GM21447 (cell line): ENCODE measurements at regions not wholly inside any gene's neighbourhood (a gene's known extent, or its start where the extent isn't known, plus 50 kb on each side); places are given as distances from the start of the nearest gene placed in this dataset.
"Not testable (repeated sequence)": the region's sequence is repeated elsewhere in the genome, so short reads cannot be mapped to it uniquely, and the experiment has no call there.

Source experiments
- ATAC-seq: cut with Tn5 transposase; IDR thresholded peaks from one replicate; pipeline ENCODE4 v1.9.1; 2021; ENCODE audit not compliant: unreplicated experiment

DNA sequence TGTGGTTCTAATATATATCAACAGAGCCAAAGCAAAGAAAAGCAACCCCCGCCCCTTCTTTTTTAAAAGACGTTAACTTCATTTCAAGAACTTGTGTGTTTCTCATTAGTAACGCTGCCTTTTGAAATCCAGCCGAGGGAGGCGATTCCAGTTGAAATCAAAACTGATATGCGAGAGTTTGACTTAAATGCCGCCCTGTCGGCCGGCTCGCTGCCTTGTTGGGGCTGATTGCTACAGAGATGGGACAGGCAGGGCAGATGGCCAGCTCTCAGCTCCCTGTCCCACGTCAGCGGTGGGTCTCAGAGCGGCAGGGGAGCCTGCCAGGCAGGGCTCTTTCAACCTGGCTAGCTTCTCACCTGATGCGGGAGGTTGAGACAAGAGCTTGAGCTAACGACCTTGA lies 51.9 kb upstream of the ALX4 start:
- ATAC-seq: no peak

DNA sequence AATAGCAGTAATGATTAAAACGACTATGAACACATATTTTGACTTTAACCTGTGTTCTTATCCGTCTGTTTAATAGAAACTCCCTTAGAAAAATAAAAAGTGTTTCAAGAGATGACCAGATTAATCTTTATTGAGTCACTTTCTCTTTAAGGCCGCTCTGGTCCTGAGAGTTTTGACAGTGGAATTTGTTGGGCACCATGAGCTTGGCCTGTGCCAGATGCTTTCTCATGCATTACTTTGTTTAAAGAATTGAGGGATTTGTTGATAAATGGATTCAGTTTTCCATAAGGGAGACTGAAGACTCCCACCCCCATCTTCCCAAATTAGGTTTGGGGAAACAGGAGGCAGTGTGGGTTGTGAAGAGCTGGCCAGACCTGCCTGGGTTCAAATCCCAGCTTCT lies 53.2 kb upstream of the ALX4 start:
- ATAC-seq: no peak

DNA sequence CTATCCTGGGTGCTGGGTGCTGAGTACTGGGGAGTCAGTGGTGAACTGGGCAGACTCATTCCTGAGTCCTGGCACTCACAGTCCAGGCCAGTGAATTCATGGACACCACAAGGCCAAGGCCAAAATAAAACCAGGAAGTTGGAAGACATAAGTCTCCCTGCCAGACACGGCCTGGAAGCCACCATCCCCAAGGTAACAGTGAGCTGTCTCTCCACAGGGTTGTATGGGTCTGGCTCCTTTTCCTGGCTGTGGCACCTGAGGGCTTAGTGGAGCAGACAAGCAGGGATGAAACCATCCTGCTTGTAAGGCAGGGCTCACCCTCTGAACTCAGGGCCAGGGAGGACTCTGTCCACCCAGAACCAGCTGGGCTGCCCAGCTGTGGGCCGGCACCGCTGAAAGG lies 54.7 kb upstream of the ALX4 start:
- ATAC-seq: no peak

DNA sequence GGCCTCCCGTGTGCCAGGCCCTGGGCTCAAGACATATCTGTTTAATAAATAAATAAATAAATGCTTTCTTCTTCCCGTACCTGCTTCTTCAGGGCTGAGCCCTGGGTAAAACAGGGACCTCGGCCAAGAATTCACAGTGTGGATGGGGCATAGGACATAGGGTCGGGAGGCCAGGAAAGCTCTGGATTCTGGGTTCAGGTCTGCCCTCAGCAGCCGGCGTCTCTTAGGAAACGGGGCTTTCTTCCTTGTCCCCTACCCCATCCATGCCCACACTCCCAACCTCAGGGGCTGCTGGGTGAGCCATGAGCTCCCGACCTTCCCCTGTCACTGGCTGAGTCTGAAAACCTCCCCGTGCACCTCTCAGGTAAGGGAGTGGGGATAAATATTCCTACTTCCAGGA lies 55.7 kb upstream of the ALX4 start:
- no peak for ATAC-seq

DNA sequence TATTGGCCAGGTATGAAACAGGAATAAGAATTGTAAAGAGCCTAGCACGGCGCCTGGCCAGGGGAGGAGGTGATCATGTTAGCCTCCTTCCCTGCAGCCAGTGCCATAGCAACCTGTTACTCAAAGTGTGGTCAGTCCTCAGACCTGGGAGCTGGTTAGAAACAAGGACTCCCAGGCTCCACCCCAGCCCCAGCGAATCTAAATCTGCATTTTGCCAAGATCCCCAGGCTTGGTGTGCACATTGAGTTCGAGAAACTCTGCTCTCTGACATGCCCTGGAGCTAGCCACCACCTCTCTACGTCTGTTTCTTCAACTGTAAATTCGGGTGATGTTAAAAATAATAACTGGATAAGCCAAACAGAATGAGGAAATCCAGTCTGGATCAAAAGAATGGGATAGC lies 56.1 kb upstream of the ALX4 start:
- ATAC-seq: no peak

DNA sequence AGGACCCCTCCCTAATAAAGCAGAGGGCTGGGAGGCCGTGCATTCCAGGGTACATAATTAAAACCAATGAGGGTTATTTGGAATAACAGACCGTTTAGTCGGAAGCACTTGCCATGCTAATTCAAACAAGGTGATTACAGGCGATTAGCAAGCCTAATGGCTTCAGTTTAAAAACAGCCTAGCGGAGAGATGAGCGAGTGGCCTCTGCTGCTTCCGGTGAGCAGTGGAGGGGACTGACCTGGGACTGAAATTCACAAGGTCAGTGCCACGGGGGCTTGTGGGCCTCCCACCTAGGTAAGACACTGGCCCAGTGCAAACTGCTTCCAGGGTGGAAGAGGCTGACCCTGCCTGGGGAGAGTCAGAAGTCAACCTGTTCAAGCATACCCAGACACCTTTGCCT lies 56.8 kb upstream of the ALX4 start:
- ATAC-seq: no peak

DNA sequence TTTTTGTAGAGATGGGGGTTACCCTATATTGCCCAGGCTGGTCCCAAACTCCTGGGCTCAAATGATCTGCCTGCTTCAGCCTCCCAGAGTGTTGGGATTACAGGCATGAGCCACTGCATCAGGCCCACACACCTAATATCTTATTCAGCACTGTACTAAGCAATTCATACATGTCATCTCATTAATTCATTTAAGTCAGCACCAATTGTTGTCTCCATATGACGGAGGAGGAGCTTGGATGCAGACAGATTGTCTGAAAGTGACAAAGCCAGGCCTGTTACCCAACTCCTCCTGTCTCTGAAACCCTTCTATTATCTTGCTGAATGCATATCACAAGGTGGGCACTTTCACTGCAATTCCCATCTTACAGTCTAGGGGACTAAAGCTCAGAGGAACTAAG lies 57.5 kb upstream of the ALX4 start:
- ATAC-seq: no peak

DNA sequence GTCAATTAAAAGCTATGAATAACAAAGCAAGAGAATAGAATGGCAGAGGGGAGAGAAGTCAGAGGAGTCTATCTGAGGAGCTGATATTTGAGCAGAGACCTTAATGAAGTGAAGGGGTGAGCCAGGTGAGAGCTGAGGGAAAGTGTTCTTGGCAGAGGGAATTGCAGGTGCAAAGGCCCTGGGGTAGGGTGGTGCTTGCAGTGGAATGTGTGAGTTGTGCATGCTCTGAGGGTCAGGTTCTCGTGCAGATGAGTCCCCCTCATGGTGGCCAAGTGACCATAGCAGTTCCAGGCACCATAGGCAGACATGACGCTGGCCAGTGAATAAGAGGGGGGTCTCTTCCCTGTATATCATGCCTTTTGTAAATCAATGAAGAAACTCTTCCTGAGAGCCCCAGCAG lies 58.9 kb upstream of the ALX4 start:
- no peak for ATAC-seq

DNA sequence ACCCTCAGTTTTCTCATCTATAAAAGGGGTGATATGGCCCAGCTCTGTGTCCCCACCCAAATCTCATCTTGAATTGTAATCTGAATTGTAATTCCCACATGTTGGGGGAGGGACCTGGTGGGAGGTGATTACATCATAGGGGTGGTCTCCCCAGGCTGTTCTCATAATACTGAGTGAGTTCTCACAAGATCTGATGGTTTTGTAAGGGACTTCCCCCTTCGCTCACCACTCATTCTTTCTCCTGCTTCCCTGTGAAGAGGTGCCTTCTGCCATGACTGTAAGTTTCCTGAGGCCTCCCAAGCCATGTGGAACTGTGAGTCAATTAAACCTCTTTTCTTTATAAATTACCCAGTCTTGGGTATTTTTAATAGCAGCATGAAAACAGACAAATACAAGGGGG lies 61.1 kb upstream of the ALX4 start:
- ATAC-seq: not testable (repeated sequence)

DNA sequence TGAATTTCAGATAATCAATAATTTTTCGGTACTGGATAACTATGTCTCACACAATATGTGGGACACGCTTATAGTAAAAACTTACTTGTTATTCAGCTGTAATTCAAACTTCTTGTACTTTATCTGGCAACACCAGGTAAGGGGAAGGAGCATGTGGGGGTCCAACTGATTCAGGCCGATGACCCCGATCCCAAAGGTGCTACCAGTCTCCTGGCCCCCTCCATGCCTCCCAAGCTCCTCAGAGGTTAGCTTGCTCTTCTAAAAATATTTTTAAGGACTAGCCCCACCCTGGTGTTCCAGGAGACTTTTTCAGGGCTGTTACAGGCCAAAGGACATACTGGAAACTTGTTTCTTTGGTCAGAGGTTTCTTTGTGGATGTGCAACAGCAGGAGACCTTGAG lies 61.8 kb upstream of the ALX4 start:
- ATAC-seq: no peak

DNA sequence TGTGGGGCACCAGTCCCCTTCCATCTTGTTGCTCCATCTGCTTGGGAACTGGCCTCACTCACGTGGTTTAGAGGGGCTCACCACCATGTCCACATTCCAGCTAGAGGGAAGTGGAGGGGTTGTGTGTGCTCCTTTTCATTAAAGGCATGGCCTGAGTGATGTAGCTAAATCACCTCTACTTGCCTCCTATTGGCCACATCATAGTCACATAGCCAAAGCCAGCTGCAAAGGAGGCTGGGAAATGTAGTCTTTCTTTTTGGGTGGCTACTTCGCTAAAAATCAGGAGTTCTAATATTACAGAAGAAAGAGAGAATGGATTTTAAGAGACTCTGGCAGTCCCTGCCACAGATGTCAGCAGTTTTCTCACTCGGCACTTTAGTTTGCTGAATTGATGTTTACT lies 63.0 kb upstream of the ALX4 start:
- ATAC-seq: no peak

DNA sequence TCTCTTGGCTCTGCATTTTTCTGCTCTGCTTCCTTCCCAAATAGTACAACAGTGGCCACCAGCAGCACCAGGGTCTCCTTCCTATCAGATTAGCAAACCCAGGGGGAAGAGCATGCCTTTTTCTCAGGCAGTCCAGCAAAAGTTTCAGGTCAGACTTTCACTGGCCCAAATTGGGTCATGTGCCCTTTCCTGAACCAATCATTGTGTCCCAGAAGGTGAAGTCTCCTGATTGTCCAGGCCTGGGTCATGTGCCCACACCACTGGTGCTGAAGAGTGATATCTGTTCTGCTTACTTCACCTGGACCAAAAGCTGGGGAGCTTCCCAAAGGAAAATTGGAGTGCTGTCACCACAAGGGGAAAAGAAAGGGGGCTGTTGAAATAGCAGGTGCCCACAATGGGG lies 64.1 kb upstream of the ALX4 start:
- ATAC-seq: no peak

DNA sequence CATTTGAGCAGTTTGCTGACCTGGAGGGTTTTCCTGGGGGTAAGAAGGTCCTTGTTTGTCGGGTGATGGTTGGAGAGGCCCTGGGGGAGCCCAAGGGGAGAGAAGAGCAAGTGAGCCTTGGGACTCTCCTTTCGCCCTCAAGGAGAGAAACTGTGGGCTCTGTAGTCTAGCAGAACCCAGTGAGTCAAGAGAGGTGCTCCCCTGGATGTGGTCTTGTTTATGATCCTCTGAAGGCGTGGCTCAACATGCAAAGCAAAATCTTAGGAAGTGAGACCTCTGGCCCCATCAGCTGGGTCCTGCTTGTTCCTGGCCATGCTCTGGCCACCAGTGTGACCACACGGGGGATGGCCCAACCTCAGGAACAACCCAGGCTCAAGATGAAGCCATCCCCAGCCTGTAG lies 66.5 kb upstream of the ALX4 start:
- no peak for ATAC-seq

DNA sequence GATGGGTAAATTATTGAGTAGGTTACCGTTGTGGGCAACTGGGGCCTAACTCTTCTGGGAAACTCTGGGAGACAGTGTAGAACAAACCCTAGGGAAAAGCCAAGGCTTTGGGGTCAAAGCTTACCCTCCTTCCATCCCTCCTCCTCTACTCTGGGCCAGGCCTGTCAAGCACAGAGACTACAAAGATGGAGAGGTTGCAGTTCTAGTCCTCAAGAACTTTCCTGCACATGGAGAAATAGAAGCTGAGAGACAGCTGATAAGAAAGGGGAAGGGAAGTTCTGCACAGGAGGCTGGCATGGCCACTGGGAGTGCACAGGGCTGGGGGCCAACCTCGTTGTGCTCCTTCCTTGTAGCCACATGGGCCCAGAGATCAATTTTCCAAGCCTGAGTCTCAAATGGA lies 67.2 kb upstream of the ALX4 start:
- no peak for ATAC-seq

DNA sequence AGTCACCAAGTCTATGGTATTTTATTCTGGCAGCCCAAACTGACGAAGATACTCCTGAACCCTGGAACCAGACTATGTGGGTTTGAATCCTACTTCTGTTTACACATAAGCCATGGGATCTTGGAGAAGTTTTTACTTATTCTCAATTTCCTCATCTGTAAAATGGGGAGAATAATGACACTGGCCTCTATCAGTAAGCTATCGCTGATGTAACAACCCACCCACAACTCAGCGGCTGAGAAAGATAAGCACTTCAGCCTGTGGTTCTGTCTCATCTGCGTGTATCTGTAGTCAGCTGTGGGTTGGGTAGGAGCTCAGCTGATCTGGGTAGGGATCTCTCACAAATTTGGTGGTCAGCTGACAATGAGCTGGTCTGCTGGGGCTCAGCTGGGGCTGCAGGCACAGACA lies 68.0 kb upstream of the ALX4 start:
- no peak for ATAC-seq

DNA sequence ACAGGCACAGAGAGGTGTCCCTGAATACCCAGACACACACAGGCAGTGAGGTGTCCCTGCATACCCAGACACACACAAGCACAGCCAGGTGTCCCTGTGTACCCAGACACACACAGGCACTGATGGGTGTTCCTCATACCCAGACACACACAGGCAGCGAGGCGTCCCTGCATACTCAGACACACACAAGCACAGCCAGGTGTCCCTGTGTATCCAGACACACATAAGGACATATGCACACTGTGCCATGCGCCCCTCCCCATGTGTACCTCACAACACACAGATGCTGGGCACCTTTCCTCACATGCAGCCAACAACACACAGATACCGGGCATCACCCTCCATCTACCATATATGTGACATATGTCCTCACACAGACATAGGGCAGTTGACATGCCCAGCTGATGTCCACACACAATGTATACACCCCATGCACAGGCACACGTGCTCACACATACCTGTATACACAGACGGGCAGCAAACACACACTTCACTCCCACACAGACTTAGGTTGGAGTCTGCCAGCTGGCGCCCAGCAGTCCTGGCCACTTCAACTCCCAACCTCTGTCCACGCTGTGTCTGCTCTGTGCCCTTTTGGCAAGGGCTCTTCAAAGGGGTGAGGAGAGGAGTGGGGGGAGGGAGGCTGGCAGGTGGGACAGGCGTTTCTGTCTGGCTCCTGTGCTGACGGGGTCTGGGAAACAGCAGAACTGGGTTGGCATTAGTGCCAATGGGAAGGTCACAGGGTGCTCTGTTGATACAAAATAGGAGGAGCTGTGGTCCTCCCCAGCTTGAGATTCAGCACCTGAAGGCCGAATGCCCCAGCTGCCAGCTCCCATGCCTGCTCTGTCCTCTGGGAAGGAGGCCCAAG lies 69.4 kb upstream of the ALX4 start:
- no peak for ATAC-seq

DNA sequence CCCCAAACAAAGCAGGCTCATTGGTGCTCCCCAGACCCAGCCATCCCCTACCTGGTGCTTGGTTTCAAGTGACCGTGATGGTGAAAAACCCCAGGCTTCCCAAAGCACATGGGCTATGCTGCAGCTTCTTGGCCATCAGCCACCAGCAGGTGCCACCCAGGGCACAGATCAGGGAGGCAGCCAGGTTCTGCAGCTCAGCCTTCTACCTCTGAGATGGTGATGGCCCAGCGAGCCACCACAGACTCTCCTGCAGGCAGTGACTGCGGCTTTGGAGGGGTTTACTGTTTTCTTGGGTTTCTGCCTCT lies 70.0 kb upstream of the ALX4 start:
- no peak for ATAC-seq

DNA sequence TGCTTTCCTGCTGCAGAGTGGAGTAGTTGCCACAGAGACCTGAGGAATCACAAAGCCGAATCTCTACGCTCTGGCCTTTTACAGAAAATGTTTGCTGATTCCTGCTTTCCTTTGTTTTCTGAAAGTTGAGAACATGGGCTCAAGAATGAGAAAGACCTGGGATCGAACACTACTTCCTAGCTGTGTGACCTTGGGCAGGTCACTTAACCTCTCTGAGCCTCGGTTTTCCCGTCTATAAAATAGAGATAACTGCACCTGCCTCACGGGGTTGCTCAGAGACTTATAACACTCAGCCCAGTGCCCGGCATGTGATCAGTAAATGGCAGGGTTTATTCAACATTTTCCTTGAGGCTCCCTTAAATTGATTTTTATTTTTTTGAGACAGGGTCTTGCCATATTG lies 70.9 kb upstream of the ALX4 start:
- no peak for ATAC-seq

DNA sequence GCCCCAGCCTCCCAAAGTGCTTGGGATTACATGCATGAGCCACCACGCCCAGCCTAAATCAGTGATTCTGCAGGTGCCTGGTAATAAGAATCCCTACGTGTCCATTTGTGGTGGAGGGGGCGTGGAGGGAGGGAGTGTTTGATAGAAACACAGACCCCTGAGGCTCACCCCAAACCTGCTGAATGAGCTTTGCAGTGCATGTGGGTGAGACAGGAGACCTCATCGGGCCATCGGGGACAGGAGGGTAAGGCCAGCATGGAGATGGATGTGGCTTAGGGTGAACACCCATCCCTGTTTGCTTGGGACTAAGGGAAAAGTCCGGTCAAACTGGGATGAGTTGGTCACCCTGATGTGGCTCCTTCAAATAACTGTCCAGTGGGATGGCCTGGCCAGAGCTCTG lies 71.3 kb upstream of the ALX4 start:
- no peak for ATAC-seq

DNA sequence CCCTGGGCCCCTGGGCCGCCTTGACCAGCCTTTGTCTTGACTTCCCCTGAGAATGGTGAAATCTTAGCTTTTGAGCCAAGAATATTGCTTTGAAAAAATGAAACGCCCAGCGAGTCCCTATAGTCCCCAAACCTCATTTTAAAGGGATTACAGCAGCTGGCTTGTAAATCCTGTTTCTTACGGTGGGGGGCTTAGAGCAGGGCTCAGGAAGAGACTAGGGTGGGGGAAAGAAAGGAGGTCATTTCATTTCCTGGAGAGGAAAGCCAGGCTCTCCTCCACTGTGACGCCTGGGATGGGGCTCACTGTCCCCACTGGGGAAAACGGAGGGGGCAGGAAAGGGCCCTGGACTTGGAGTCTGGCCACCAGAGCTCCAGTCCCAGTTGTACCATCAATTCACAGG lies 72.2 kb upstream of the ALX4 start:
- no peak for ATAC-seq

DNA sequence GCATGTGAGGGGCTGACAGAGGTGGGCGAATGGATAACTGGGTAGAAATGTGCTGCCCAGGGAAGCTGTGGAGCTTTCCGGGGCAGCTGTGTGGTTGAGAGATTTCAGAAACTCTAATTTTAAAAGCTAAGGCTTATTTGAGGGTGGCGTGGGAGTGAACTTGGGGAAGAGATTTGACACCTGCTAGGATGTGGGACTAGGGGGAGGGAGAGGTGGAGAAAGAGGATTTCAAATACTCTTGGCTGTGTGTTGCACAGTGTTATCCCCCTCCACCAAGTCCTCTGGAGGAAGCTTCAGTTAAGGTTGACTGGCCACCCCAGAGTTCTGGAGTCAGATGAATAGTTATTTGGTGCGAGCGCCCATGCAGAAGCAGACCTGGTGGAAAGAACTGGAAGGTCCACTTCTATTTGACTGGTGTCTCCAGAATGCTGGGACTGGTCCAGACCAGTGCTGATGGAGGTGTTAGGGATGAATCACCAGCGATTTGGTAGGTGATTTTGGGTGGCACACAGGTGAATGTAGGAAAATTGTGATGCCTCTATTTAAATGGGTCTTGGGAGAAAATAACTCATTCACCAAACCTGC lies 72.8 kb upstream of the ALX4 start:
- ATAC-seq: no peak

DNA sequence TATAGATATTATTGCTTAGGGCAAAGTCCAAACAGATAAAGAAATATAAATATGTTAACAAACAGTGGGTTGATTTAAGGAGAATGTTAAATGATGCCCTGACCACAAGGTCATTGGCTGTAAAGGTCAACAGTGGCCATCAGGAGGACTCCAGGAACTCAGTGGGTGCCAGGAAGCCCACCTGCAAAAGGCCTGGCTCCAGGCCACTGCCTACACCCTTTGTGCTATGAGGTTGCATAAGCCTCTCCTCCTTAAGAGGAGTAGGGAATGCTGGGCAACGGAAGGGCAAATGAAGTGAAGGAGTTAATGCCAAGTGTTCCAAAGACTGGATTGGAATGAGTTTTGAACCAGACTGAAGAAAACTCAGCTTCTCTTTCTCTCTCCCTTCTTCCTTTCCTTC lies 73.3 kb upstream of the ALX4 start:
- ATAC-seq: no peak

DNA sequence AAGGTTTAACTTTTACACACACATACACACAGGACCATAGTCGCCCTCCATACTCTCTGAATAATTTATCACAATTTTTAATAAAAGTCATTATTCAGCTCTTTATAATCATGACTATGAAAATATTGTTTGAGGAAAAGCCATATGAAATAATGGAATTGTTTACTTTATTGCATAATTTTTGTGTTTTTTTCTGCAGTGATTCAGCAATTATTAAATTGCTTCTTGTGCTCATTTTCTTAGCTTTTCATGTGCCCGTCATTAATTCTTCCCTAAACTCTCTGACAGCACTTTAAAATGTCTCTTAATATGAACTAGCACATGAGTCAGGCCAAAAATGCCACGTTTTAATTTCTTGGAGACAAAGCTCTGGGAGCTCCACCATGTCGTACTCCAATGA lies 77.5 kb upstream of the ALX4 start:
- no peak for ATAC-seq
